DMS53 (cell line): ENCODE measurements at regions not wholly inside any gene's neighbourhood (a gene's known extent, or its start where the extent isn't known, plus 50 kb on each side); places are given as distances from the start of the nearest gene placed in this dataset.
"Not testable (repeated sequence)": the region's sequence is repeated elsewhere in the genome, so short reads cannot be mapped to it uniquely, and the experiment has no call there.

Source experiments
- DNase-seq: peaks from one replicate; lab custom pipeline; 2025; lab: John Stamatoyannopoulos, UW

DNA sequence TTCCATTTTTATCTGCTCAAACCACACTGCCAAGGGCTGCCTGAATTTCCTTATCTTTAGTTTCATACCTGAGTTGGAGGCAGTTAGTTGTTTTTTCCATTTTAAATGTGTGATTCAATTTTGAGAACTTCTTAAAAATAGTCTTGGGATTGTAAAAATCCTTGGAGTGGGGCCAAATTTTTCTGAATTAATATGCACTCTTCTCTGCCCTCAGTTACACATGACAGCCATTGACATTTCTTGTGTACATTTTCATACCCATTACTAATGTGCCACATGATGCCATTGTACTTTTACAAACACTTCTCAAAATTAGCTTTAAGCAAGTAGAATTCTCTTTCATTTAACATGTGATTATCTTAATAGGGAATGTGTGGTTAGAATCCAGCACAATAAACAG lies 141.7 kb downstream of the C3orf38 start:
- no peak for DNase-seq

DNA sequence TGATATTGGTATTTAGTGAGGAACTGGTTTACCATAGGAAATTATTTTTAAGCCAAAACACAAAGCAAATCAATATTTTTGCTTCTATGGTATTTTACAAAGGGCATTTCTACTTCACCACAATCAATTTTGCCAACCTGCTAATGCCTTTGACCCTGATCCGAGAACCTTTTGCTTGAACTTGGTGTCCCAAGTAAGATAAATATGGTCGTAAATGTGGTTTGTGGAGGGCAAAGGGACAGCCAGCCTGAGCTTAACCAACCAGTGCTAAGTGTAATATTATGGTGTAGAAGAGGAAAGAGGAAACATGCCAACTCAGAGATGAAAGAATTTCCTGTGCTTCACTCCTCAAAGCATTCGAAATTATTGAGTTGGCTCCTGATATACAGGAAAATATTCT lies 148.4 kb downstream of the C3orf38 start:
- no peak for DNase-seq

DNA sequence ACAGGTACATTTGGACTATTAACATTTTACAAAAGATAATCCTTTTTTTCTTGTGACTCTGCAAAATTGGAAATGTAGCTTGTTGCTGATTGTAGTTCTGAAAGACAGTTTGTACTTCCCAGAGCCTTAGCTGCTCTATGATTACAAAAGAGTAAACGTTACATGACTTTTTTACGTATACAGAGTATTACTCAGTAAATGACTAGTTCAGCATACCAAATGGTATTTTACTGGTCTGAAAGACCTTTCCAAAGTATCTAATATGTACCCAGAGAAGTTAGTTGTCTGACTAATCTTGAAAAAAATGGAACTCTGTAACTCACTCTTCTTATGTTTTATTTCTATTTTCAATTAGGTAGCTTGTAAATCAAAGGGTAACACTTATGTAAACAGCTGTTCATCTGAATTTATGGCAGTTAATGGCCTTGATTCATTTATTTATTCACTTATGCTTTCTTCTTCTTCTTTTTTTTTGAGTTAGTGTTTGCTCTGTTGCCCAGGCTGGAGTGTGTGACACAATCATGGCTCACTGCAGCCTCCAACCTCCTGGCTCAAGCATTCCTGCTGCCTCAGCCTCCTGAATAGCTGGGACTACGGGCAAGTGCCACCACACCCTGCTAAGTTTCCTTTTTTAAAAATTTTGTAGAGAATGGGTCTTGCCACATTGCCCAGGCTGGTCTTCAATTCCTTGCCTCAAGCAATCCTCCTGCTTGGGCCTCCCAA lies 151.7 kb downstream of the C3orf38 start:
- no peak for DNase-seq

DNA sequence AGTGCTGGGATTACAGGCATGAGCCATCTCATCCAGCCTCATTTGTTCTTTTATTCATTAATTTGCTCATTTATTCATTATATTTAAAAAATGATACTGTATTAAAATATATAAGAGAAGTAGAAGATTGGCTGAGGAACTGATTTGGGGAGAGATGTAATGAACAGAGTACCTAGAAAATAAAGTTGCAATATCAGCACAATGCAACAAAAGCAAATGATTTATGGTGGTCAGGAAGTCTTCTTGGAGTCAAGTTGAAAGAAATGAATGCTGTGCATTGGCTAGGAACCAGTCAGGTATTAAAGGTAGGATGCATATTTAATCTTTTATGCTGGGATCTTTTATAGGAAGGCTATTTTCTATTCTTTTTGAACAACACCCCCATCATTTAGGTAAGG lies 152.2 kb downstream of the C3orf38 start:
- DNase-seq: no peak

GRCh38 chr3:88303331-88303904 lies 153.7 kb downstream of the C3orf38 start:
- DNase-seq: not testable (repeated sequence)

DNA sequence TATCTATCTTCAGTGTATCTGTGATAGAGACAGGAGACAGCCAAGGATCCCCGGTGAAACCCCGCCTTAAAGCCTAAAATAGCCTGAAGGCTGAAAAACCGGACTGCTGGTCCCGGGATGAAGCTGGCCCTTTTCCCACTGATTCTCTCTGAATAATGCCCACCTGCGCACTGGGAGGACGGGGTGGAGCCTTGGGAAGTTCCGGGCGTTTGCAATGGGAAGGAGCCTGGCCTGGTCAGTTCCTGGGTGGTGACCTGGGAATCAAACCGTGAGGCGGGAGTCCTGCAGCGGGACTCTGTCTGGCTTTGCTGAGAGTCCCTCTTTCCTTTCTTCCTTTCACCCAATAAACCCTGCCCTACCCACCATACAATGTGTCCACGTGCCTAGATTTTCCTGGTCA lies 157.9 kb downstream of the C3orf38 start:
- DNase-seq: no peak

GRCh38 chr3:88311826-88312225 lies 162.1 kb downstream of the C3orf38 start:
- DNase-seq: no peak

- no peak for DNase-seq
Observed at GRCh38 chr3:88312256-88312655, 162.5 kb downstream of the C3orf38 start.

DNA sequence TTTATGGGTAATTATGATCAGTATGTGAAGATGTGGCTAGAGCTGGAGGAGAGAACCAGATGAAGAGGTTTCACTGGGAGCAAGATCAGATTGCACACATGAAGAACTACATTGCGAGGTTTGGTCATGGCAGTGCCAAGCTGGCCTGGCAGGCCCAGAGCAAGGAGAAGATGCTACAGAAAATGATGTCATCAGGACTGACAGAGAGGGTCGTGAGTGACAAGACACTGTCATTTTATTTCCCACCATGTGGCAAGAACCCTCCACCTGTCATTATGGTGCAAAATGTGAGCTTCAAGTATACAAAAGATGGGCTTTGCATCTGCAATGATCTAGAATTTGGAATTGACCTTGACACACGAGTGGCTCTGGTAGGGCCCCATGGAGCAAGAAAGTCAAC lies 168.3 kb downstream of the C3orf38 start:
- no peak for DNase-seq

- DNase-seq: peak; percentile 62
Observed at GRCh38 chr3:88321363-88322050, 171.7 kb downstream of the C3orf38 start.

GRCh38 chr3:88324788-88325187 lies 175.0 kb downstream of the C3orf38 start:
- DNase-seq: no peak

GRCh38 chr3:88334187-88334868 lies 184.6 kb downstream of the C3orf38 start:
- no peak for DNase-seq

- DNase-seq: no peak
Observed at GRCh38 chr3:88336894-88337293, 187.1 kb downstream of the C3orf38 start.

DNA sequence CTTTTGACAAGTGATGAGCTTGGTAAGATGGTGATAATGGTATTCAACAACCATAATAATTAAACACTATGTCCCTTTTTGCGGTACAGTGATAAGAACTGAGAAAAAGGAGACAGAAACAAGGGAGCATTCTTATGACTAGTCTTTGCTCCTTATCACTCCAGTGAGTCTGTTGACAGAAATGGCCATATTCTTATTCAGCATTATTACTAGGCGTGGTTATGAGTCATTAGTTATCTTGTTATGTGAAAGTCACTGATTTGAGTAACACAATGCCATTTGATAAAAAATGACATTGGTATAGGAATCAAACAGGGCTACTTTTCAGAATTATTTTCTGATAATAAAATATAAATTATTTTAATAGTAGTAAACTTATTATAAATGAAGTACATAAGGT lies 193.5 kb downstream of the C3orf38 start:
- no peak for DNase-seq

DNA sequence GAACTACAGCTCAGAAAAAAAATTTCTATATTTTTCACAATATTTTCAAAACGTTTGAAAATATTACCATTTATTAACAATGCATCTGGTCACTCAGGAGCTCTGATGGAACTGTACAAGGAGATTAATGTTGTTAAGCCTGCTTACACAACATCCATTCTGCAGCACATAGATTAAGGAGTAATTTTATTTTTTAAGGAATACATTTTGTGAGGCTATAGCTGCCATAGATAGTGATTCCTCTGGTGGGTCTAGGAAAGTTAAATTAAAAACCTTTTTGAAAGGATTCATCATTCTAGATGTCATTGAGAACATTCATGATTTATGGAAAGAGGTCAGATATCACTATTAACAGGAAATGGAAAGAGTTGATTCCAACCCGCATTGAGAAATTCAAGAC lies 196.9 kb downstream of the C3orf38 start:
- no peak for DNase-seq

- peak; percentile 4 for DNase-seq
Observed at GRCh38 chr3:88362428-88362827, 212.7 kb downstream of the C3orf38 start.

- DNase-seq: no peak
Observed at GRCh38 chr3:88364926-88365325, 215.2 kb downstream of the C3orf38 start.

- no peak for DNase-seq
Observed at GRCh38 chr3:88369337-88369736, 219.6 kb downstream of the C3orf38 start.

DNA sequence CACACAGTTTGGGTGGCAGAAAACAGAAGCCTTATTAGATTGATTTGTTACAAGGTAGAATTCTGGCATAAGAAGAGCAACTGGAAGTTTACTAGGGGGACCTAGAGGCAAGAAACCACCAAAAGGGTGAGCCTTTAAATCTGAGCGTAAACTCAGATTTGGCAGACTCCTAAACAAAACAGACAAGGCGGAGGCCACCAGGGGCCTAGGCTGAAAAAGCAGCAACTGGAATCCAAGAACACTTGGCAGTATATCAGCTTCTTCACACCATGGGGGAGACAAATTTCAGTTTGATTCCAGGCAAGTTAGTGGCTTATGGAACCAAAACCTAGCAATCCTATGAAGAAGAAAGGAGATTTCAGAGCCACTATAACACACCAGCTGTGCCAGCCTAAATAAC lies 220.0 kb downstream of the C3orf38 start:
- DNase-seq: no peak

DNA sequence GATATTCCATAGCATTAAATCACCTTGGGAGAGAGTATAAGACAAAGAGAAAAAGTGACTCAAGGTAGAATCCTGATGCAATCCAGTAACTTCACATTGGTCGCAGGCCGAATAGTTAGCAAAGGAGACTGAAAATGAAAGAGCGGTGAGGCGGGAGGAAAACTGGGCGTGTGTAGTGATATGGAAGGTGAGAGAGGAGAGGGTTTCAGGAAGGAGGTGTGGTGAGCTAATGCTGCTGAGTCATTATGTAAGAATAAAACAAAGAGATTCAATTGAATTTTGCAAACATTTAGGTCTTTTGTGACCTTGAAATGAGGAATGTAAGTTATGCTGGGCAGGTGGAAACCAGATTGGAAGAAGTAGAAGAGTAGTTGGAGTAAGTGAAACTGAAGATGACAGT lies 235.3 kb downstream of the C3orf38 start:
- DNase-seq: no peak

DNA sequence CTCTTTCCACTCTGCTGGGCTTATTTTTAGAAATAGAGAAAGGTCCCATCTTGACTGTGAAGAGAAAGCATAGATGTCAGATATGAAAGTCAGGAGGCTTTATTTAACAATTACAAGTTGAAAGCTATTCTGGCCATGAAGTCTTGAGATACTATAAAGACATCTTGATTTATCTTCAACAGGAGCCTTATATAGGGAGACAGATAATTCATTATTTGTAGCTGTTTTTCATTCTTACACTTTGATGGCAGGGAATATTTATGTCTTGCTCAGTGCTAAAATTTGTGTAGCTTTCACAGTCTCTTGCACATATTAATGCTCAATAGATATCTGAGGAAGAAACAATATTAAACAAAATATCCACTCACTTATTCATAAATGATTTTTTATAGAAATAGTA lies 248.8 kb downstream of the C3orf38 start:
- no peak for DNase-seq

GRCh38 chr3:88403319-88403718 lies 253.6 kb downstream of the C3orf38 start:
- DNase-seq: no peak

GRCh38 chr3:88408097-88408496 lies 258.3 kb downstream of the C3orf38 start:
- no peak for DNase-seq
